ENCODE measurements at regions not wholly inside any gene's neighbourhood (a gene's known extent, or its start where the extent isn't known, plus 50 kb on each side); places are given as distances from the start of the nearest gene placed in this dataset.

DNA sequence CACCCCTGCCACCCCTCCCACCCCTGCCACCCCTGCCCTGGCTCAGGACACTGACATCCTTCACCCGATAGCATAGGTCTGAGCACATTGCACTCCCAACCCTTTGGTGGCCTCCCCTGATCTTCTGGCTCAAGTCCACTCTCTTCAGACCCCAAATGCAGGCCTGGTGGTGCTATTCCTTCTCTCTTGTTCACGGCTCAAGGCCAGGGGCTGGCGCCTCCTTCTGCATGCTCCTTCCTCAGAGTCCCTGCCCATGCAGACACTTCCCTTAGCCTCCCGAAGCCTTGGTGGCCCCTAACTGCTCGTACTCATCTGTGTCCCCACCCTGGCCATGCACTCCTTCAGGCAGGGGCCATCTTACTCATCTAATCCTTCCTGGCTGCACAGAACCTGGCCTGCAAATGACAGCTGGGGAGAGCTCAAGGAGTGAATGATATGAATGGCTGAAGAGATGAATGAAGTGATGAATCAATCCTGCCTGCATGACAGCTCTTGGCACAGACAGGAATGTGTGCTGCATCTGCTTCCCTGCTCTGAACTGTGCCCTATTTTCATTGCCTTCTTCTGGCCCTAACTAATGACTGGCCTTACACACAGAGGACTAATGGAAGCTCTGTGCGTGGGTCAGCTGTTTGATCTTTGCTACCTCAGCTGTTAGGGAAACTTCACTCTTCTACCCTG is 290.8 kb downstream of the DYSF start (continued):
- TF ChIP-seq PHF8 (conservative IDR thresholded peaks at IDR 0.05; ENCODE audit: low read depth, low read length) (no peak), BCL11A (IDR thresholded peaks at IDR 0.05; ENCODE audit: low read depth in 2 of 2, low read length in 2 of 2) (no peak), EZH2 (IDR thresholded peaks at IDR 0.05; ENCODE audit: low read depth, low read length, severe bottlenecking) (no peak), NANOG (IDR thresholded peaks at IDR 0.05; ENCODE audit: insufficient read depth, low read depth, low read length, poor library complexity, severe bottlenecking) (no peak)
